Endothelial cell (in vitro differentiated cells): ENCODE measurements at regions not wholly inside any gene's neighbourhood (a gene's known extent, or its start where the extent isn't known, plus 50 kb on each side); places are given as distances from the start of the nearest gene placed in this dataset.

Experiments
- DNase-seq: peaks from one replicate; pipeline ENCODE4 v3.0.0; 2021; ENCODE audit warnings: low spot score
- H3K27ac Mint-ChIP-seq: one replicate; pipeline ENCODE4 v1.8.0; 2021; ENCODE audit warnings: mixed read lengths, inconsistent platforms; ENCODE audit not compliant: unreplicated experiment
- H3K27me3 Mint-ChIP-seq: one replicate; pipeline ENCODE4 v1.8.0; 2021; ENCODE audit warnings: mild to moderate bottlenecking, moderate library complexity, mixed read lengths, inconsistent platforms; ENCODE audit not compliant: unreplicated experiment
- H3K36me3 Mint-ChIP-seq: one replicate; pipeline ENCODE4 v1.8.0; 2021; ENCODE audit warnings: mild to moderate bottlenecking, low read depth, mixed read lengths, inconsistent platforms; ENCODE audit not compliant: unreplicated experiment
- H3K4me1 Mint-ChIP-seq: one replicate; pipeline ENCODE4 v1.8.0; 2021; ENCODE audit warnings: mild to moderate bottlenecking, mixed read lengths, inconsistent platforms; ENCODE audit not compliant: unreplicated experiment
- H3K4me3 Mint-ChIP-seq: one replicate; pipeline ENCODE4 v1.8.0; 2021; ENCODE audit warnings: mild to moderate bottlenecking, mixed read lengths, inconsistent platforms; ENCODE audit not compliant: unreplicated experiment
- H3K9me3 Mint-ChIP-seq: one replicate; pipeline ENCODE4 v1.8.0; 2021; ENCODE audit warnings: mixed read lengths, inconsistent platforms; ENCODE audit not compliant: unreplicated experiment
- CTCF ChIP-seq: fragments of 200-600 bp; sonication (generic); IDR thresholded peaks from one replicate; pipeline ENCODE4 v1.5.0; 2021; ENCODE audit warnings: antibody characterized with exemption; ENCODE audit not compliant: unreplicated experiment

GRCh38 chr15:69597061-69597592 is 144.5 kb downstream of the RPLP1 start:
- Mint-ChIP-seq H3K4me1 (no peaks in the 10 kb centered on the region), H3K27me3 (peaks cover 8% of the 10 kb centered on the region), H3K9me3 (no peaks in the 10 kb centered on the region), H3K27ac (no peak overlapping the region), H3K36me3 (no peaks in the 10 kb centered on the region), H3K4me3 (no peak overlapping the region)
- no peak for TF ChIP-seq CTCF
- no peak for DNase-seq

DNA sequence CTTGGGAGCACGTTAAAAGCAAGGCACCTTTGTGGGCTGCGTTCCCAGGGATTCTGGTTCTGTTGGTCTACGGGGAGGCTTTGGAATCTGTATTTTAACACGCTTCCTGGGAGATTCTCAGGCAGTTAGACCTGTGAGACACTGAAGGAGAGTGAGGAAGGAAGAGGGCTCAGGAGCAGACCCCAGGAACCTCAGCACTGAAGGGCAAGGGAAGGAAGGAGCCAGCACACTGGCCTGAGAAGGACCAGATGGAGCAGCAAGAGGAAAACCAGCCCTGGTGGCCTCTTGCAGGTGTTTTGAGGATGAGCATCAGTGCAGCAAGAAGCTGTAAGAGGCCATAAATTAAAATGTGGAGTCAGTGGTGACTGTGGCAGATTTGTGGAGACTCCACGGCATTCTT is 146.7 kb downstream of the RPLP1 start:
- Mint-ChIP-seq H3K4me3 (no peak overlapping the region), H3K36me3 (no peaks in the 10 kb centered on the region), H3K27ac (no peak overlapping the region), H3K4me1 (peaks cover 15% of the 10 kb centered on the region), H3K27me3 (peaks cover 8% of the 10 kb centered on the region), H3K9me3 (no peaks in the 10 kb centered on the region)
- no peak for DNase-seq
- no peak for TF ChIP-seq CTCF

GRCh38 chr15:69600556-69601085 is 148.0 kb downstream of the RPLP1 start:
- no peaks in the 10 kb centered on the region for H3K9me3 Mint-ChIP-seq
- H3K27me3 Mint-ChIP-seq = peaks cover 8% of the 10 kb centered on the region
- H3K4me3 Mint-ChIP-seq = no peak overlapping the region
- TF ChIP-seq CTCF = no peak
- peaks cover 19% of the 10 kb centered on the region for H3K4me1 Mint-ChIP-seq
- no peaks in the 10 kb centered on the region for H3K36me3 Mint-ChIP-seq
- H3K27ac Mint-ChIP-seq = no peak overlapping the region
- no peak for DNase-seq

DNA sequence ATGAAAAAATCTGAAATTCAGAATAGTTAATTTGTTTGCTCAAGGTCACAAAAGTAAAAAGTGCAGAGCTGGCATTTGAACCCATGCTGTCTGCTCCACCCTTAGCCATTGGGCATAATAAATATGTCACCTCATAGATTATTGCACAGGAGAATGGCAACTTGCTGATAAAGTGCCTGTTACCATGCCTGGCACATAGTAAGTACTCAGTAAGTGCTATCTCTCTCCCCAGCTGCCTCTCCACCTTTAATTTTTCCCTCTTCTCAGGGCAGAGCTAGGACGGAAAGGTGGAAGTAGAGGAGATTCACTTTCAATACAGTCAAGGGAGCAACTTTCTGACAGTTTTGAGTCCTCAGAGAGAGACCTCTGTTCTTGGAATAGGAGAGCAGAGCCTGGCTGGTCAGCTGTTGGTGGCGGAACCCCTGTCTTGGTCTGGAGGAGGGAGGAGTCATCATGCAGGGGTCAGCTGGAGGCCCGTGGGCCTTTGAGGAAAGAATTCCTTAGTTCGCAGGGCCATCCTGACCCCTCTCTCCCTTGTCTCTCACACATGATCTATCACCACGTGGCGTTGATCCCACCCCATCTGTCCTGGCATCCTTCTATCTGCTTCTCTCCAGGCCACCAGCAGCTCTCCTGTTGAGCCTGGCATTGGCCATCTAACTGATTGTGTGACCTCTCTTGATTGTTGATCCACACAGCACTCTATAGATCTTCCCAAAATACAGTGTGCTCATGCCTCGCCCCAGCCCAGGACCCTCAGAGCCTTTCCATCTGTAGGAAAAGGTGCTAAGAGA is 149.3 kb downstream of the RPLP1 start:
- DNase-seq = no peak
- H3K27ac Mint-ChIP-seq = no peak overlapping the region
- peaks cover 19% of the 10 kb centered on the region for H3K4me1 Mint-ChIP-seq
- TF ChIP-seq CTCF = no peak
- no peaks in the 10 kb centered on the region for H3K36me3 Mint-ChIP-seq
- no peak overlapping the region for H3K4me3 Mint-ChIP-seq
- no peaks in the 10 kb centered on the region for H3K9me3 Mint-ChIP-seq
- H3K27me3 Mint-ChIP-seq = peaks cover 5% of the 10 kb centered on the region

GRCh38 chr15:69602921-69603320 is 150.3 kb downstream of the RPLP1 start:
- H3K27me3 Mint-ChIP-seq = peaks cover 12% of the 10 kb centered on the region
- H3K27ac Mint-ChIP-seq = no peak overlapping the region
- no peaks in the 10 kb centered on the region for H3K9me3 Mint-ChIP-seq
- DNase-seq = no peak
- H3K4me1 Mint-ChIP-seq = peaks cover 27% of the 10 kb centered on the region
- no peak overlapping the region for H3K4me3 Mint-ChIP-seq
- H3K36me3 Mint-ChIP-seq = no peaks in the 10 kb centered on the region
- no peak for TF ChIP-seq CTCF
